SK-N-MC (cell line): ENCODE measurements at regions not wholly inside any gene's neighbourhood (a gene's known extent, or its start where the extent isn't known, plus 50 kb on each side); places are given as distances from the start of the nearest gene placed in this dataset.

Experiments used
- EZH2 ChIP-seq: fragments of 200-600 bp; sonication (generic); IDR thresholded peaks from one replicate; pipeline ENCODE4 v1.6.1; 2017; ENCODE audit warnings: antibody characterized with exemption
- FOXP2 ChIP-seq: optimal IDR thresholded peaks from 2 replicates; pipeline ENCODE3; 2011; ENCODE audit warnings: mild to moderate bottlenecking, moderate library complexity; ENCODE audit not compliant: insufficient read depth; ENCODE audit errors: extremely low read length, control extremely low read depth
- POLR2AphosphoS5 ChIP-seq: IDR thresholded peaks from 2 replicates; pipeline ENCODE4 v1.6.1; 2012; ENCODE audit warnings: mild to moderate bottlenecking, low read depth, low read length, borderline replicate concordance

- no peak for TF ChIP-seq FOXP2
- no peak for TF ChIP-seq EZH2
- no peak for TF ChIP-seq POLR2AphosphoS5
Measured at GRCh38 chr21:18041012-18041411, 203.6 kb upstream of the CHODL start.
